ENCODE measurements at regions not wholly inside any gene's neighbourhood (a gene's known extent, or its start where the extent isn't known, plus 50 kb on each side); places are given as distances from the start of the nearest gene placed in this dataset.

- Mint-ChIP-seq H3K27ac (no peak overlapping the region), H3K36me3 (no peaks in the 10 kb centered on the region), H3K4me3 (no peak overlapping the region), H3K4me1 (no peaks in the 10 kb centered on the region), H3K9me3 (peaks cover 0 to 22% (median 6%) of the 10 kb centered on the region in 7 donors), H3K27me3 (ENCODE audit: low read depth in 3 of 3) (peaks cover 0 to 2% (median 0%) of the 10 kb centered on the region in 3 donors)
- no peak overlapping the region for H3K27ac ChIP-seq (ENCODE audit: low read depth in 1 of 2, low read length in 2 of 2)
- H3K27me3 ChIP-seq (ENCODE audit: control insufficient read depth in 2 of 2, insufficient read depth in 2 of 2, low read length in 2 of 2): no peaks in the 10 kb centered on the region
- TF ChIP-seq CTCF (IDR thresholded peaks at IDR 0.05): no peak
- intact Hi-C loops (cut with micrococcal nuclease): no loop called here
- no peaks in the 10 kb centered on the region for H3K4me1 ChIP-seq (ENCODE audit: control insufficient read depth in 1 of 2, insufficient read depth in 2 of 2, low read length in 2 of 2)
- no peak overlapping the region for H3K9ac ChIP-seq (ENCODE audit: insufficient read depth, low read length, poor library complexity, severe bottlenecking)
- no peak overlapping the region for H3K4me2 ChIP-seq (replicated peaks; ENCODE audit: extremely low read depth, low read length, poor library complexity, severe bottlenecking)
- peaks cover 4 to 15% of the 10 kb centered on the region in 2 donors for H3K9me3 ChIP-seq (replicated peaks in 1 of 2; ENCODE audit: control insufficient read depth in 1 of 2, insufficient read depth in 1 of 2, low read length in 2 of 2)
- no peaks in the 10 kb centered on the region for H3K79me2 ChIP-seq (ENCODE audit: insufficient read depth, low read length)
- H4K20me1 ChIP-seq (ENCODE audit: insufficient read depth, low read length): no peaks in the 10 kb centered on the region
- no peak overlapping the region for H3K4me3 ChIP-seq (replicated peaks in 1 of 3; ENCODE audit: low read depth in 2 of 3, low read length in 3 of 3)
- H2AFZ ChIP-seq (ENCODE audit: insufficient read depth, low read depth, low read length, poor library complexity, severe bottlenecking): no peak overlapping the region
- H3K36me3 ChIP-seq (replicated peaks in 1 of 2; ENCODE audit: control insufficient read depth in 1 of 2, insufficient read depth in 2 of 2, low read length in 2 of 2): no peaks in the 10 kb centered on the region
- 93% methylated on average over 2 of the region's 4 CpGs for WGBS (ENCODE audit: insufficient coverage)
- no peak for DNase-seq
Observed at GRCh38 chr17:13442361-13442760, 159.4 kb downstream of the HS3ST3A1 start.

- Histone ChIP-seq H3K9ac (ENCODE audit: insufficient read depth, low read length, poor library complexity, severe bottlenecking) (no peak overlapping the region), H3K9me3 (replicated peaks in 1 of 2; ENCODE audit: control insufficient read depth in 1 of 2, insufficient read depth in 1 of 2, low read length in 2 of 2) (peaks cover 4 to 15% of the 10 kb centered on the region in 2 donors), H2AFZ (ENCODE audit: insufficient read depth, low read depth, low read length, poor library complexity, severe bottlenecking) (no peak overlapping the region), H3K4me2 (replicated peaks; ENCODE audit: extremely low read depth, low read length, poor library complexity, severe bottlenecking) (no peak overlapping the region), H3K27me3 (ENCODE audit: control insufficient read depth in 2 of 2, insufficient read depth in 2 of 2, low read length in 2 of 2) (no peaks in the 10 kb centered on the region), H3K4me1 (ENCODE audit: control insufficient read depth in 1 of 2, insufficient read depth in 2 of 2, low read length in 2 of 2) (no peaks in the 10 kb centered on the region), H3K79me2 (ENCODE audit: insufficient read depth, low read length) (no peaks in the 10 kb centered on the region), H4K20me1 (ENCODE audit: insufficient read depth, low read length) (no peaks in the 10 kb centered on the region), H3K27ac (ENCODE audit: low read depth in 1 of 2, low read length in 2 of 2) (no peak overlapping the region), H3K4me3 (replicated peaks in 1 of 3; ENCODE audit: low read depth in 2 of 3, low read length in 3 of 3) (no peak overlapping the region), H3K36me3 (replicated peaks in 1 of 2; ENCODE audit: control insufficient read depth in 1 of 2, insufficient read depth in 2 of 2, low read length in 2 of 2) (no peaks in the 10 kb centered on the region)
- intact Hi-C loops (cut with micrococcal nuclease): no loop called here
- Mint-ChIP-seq H3K9me3 (peaks cover 0 to 25% (median 9%) of the 10 kb centered on the region in 7 donors), H3K36me3 (no peaks in the 10 kb centered on the region), H3K4me3 (no peak overlapping the region), H3K27ac (no peak overlapping the region), H3K4me1 (no peaks in the 10 kb centered on the region), H3K27me3 (ENCODE audit: low read depth in 3 of 3) (peaks cover 0 to 4% (median 0%) of the 10 kb centered on the region in 3 donors)
- DNase-seq: no peak
- no CpG with 5 or more reads among the region's 1 CpG for WGBS (ENCODE audit: insufficient coverage)
- no peak for TF ChIP-seq CTCF (IDR thresholded peaks at IDR 0.05)
Observed at GRCh38 chr17:13441873-13442272, 159.9 kb downstream of the HS3ST3A1 start.

Measured in CD14-positive monocyte (primary cell).